Esophagus muscularis mucosa (tissue), 4 donors: ENCODE measurements at regions not wholly inside any gene's neighbourhood (a gene's known extent, or its start where the extent isn't known, plus 50 kb on each side); places are given as distances from the start of the nearest gene placed in this dataset.

Experiments used
- DNase-seq: peaks from one replicate; pipeline ENCODE4 v3.0.0-alpha.2; 2017; ENCODE audit errors: extremely low spot score
- H3K27ac ChIP-seq, 4 donors: fragments of 200-600 bp; sonication (generic); replicated peaks in 1 of 4; 1 replicate in 3 of 4; 2 replicates in 1 of 4; pipeline ENCODE4 v1.5.1; 2016 to 2019; ENCODE audit warnings: mild to moderate bottlenecking in 1 of 4
- H3K27me3 ChIP-seq, 4 donors: fragments of 200-600 bp; sonication (generic); one replicate each; pipeline versions ENCODE4 v1.5.1 to v1.6.0; 2016 to 2019
- H3K36me3 ChIP-seq, 4 donors: fragments of 200-600 bp; sonication (generic); one replicate each; pipeline ENCODE4 v1.5.1; 2016 to 2019
- H3K4me1 ChIP-seq, 4 donors: fragments of 200-600 bp; sonication (generic); one replicate each; pipeline ENCODE4 v1.5.1; 2016 to 2019
- H3K4me3 ChIP-seq, 4 donors: fragments of 200-600 bp; sonication (generic); 1 replicate in 2 of 4; 2 replicates in 2 of 4; pipeline ENCODE4 v1.5.1; 2016 to 2019; ENCODE audit warnings: mild to moderate bottlenecking in 4 of 4, moderate library complexity in 1 of 4
- H3K9me3 ChIP-seq, 4 donors: fragments of 200-600 bp; sonication (generic); 1 replicate in 3 of 4; 2 replicates in 1 of 4; pipeline ENCODE4 v1.5.1; 2016 to 2019
- CTCF ChIP-seq, 3 experiments: fragments of 200-600 bp in 2 of 3; fragments of 450-650 bp in 1 of 3; sonication (generic) in 2 of 3; IDR thresholded peaks; one replicate each; pipeline ENCODE4 v1.5.1; 2017 to 2019; ENCODE audit warnings: antibody characterized with exemption in 3 of 3, mild to moderate bottlenecking in 2 of 3, moderate library complexity in 1 of 3
- EP300 ChIP-seq: sonication (generic); formaldehyde crosslinking; IDR thresholded peaks from one replicate; pipeline ENCODE4 v1.6.1; 2017; ENCODE audit warnings: antibody characterized with exemption
- POLR2A ChIP-seq: fragments of 450-650 bp; IDR thresholded peaks from one replicate; pipeline ENCODE4 v1.6.1; 2017; ENCODE audit warnings: antibody characterized with exemption, moderate library complexity, mild to moderate bottlenecking, low read depth
- POLR2AphosphoS5 ChIP-seq, 2 donors: sonication (generic); formaldehyde crosslinking; IDR thresholded peaks; one replicate each; pipeline ENCODE4 v1.6.1; 2017; ENCODE audit warnings: antibody characterized with exemption in 2 of 2
- WGBS: methylation state at CpG from one replicate; pipeline ENCODE4 v1.1.5; 2018; 5-methylcytosine and 5-hydroxymethylcytosine counted together
- intact Hi-C: fragments of 100-400 bp; cut with DNase I; formaldehyde crosslinking; loops from one replicate; pipeline ENCODE4 v1.15.1; 2023

- 42% methylated on average over 2 of the region's 2 CpGs for WGBS
- TF ChIP-seq CTCF (IDR thresholded peaks at IDR 0.05): no peak
- TF ChIP-seq POLR2A: no peak
- TF ChIP-seq POLR2AphosphoS5 (IDR thresholded peaks at IDR 0.05): no peak
- no peak for TF ChIP-seq EP300
- Histone ChIP-seq H3K27me3 (no peaks in the 10 kb centered on the region), H3K36me3 (no peaks in the 10 kb centered on the region), H3K4me1 (no peaks in the 10 kb centered on the region), H3K27ac (no peak overlapping the region), H3K9me3 (no peaks in the 10 kb centered on the region), H3K4me3 (no peak overlapping the region)
- no peak for DNase-seq
- intact Hi-C loops: no loop called here
These were observed 177.7 kb upstream of the ADO start for GRCh38 chr10:62626817-62627216.

GRCh38 chr10:62627983-62628382 is 176.5 kb upstream of the ADO start:
- 96% methylated on average over 4 of the region's 4 CpGs for WGBS
- Histone ChIP-seq H3K9me3 (no peaks in the 10 kb centered on the region), H3K27me3 (no peaks in the 10 kb centered on the region), H3K4me1 (peaks cover 0 to 4% (median 0%) of the 10 kb centered on the region in 4 donors), H3K27ac (no peak overlapping the region), H3K36me3 (no peaks in the 10 kb centered on the region), H3K4me3 (no peak overlapping the region)
- no peak for DNase-seq
- no peak for TF ChIP-seq CTCF (IDR thresholded peaks at IDR 0.05)
- TF ChIP-seq EP300: no peak
- TF ChIP-seq POLR2A: no peak
- TF ChIP-seq POLR2AphosphoS5 (IDR thresholded peaks at IDR 0.05): no peak
- intact Hi-C loops: no loop called here

- TF ChIP-seq EP300 (no peak), POLR2A (no peak), POLR2AphosphoS5 (IDR thresholded peaks at IDR 0.05) (no peak), CTCF (IDR thresholded peaks at IDR 0.05) (no peak)
- DNase-seq: no peak
- Histone ChIP-seq H3K4me3 (no peak overlapping the region), H3K36me3 (no peaks in the 10 kb centered on the region), H3K27ac (no peak overlapping the region), H3K9me3 (no peaks in the 10 kb centered on the region), H3K4me1 (peaks cover 0 to 4% (median 0%) of the 10 kb centered on the region in 4 donors), H3K27me3 (no peaks in the 10 kb centered on the region)
- whole genome bisulfite sequencing: 4% methylated on average over 1 of the region's 1 CpG
- intact Hi-C loops: no loop called here
These were observed 173.3 kb upstream of the ADO start for GRCh38 chr10:62631241-62631640.

GRCh38 chr10:62632071-62632809 is 172.3 kb upstream of the ADO start:
- no peaks in the 10 kb centered on the region for H3K36me3 ChIP-seq
- H3K27ac ChIP-seq: no peak overlapping the region
- DNase-seq: no peak
- TF ChIP-seq POLR2A: no peak
- no peak for TF ChIP-seq POLR2AphosphoS5 (IDR thresholded peaks at IDR 0.05)
- no peak for TF ChIP-seq EP300
- TF ChIP-seq CTCF (IDR thresholded peaks at IDR 0.05): no peak
- no peaks in the 10 kb centered on the region for H3K27me3 ChIP-seq
- H3K9me3 ChIP-seq: no peaks in the 10 kb centered on the region
- H3K4me3 ChIP-seq: no peak overlapping the region
- peaks cover 0 to 4% (median 2%) of the 10 kb centered on the region in 4 donors for H3K4me1 ChIP-seq
- WGBS: 58% methylated on average over 12 of the region's 12 CpGs
- intact Hi-C loops: no loop called here

- DNase-seq: no peak
- no peaks in the 10 kb centered on the region for H3K9me3 ChIP-seq
- 94% methylated on average over 3 of the region's 3 CpGs for WGBS
- H3K27ac ChIP-seq: no peak overlapping the region
- TF ChIP-seq EP300: no peak
- no peak for TF ChIP-seq POLR2AphosphoS5 (IDR thresholded peaks at IDR 0.05)
- no peak for TF ChIP-seq POLR2A
- no peak for TF ChIP-seq CTCF (IDR thresholded peaks at IDR 0.05)
- intact Hi-C loops: no loop called here
- no peak overlapping the region for H3K4me3 ChIP-seq
- H3K4me1 ChIP-seq: peaks cover 4 to 17% (median 13%) of the 10 kb centered on the region in 4 donors
- no peaks in the 10 kb centered on the region for H3K36me3 ChIP-seq
- no peaks in the 10 kb centered on the region for H3K27me3 ChIP-seq
These were observed 170.5 kb upstream of the ADO start for GRCh38 chr10:62633976-62634375.
